ENCODE measurements at regions not wholly inside any gene's neighbourhood (a gene's known extent, or its start where the extent isn't known, plus 50 kb on each side); places are given as distances from the start of the nearest gene placed in this dataset.

GRCh38 chr4:4697584-4697983, 155.7 kb upstream of the STX18 start:
- DNase-seq (ENCODE audit: insufficient read length, low spot score) (no peak), FAIRE-seq (no peak)
- TF ChIP-seq CTCF (IDR thresholded peaks at IDR 0.05; ENCODE audit: insufficient read depth, missing control alignments): no peak

- TF ChIP-seq CTCF (IDR thresholded peaks at IDR 0.05; ENCODE audit: insufficient read depth, missing control alignments): no peak
- FAIRE-seq (peak; percentile 29), DNase-seq (ENCODE audit: insufficient read length, low spot score) (peak; percentile 56)
These were observed 154.7 kb upstream of the STX18 start for GRCh38 chr4:4696530-4696929.

- FAIRE-seq: no peak
These were observed 153.6 kb upstream of the STX18 start for GRCh38 chr4:4695497-4695896.

GRCh38 chr4:4694827-4695226, 153.0 kb upstream of the STX18 start:
- TF ChIP-seq CTCF (IDR thresholded peaks at IDR 0.05; ENCODE audit: insufficient read depth, missing control alignments): no peak
- no peak for DNase-seq (ENCODE audit: insufficient read length, low spot score)
- FAIRE-seq: no peak

More at GRCh38 chr4:4695497-4695896, 153.6 kb upstream of the STX18 start:
- DNase-seq (ENCODE audit: insufficient read length, low spot score): no peak
- TF ChIP-seq CTCF (IDR thresholded peaks at IDR 0.05; ENCODE audit: insufficient read depth, missing control alignments): no peak

GRCh38 chr4:4694296-4694772, 152.5 kb upstream of the STX18 start:
- no peak for TF ChIP-seq CTCF (IDR thresholded peaks at IDR 0.05; ENCODE audit: insufficient read depth, missing control alignments)
- DNase-seq (ENCODE audit: insufficient read length, low spot score) (no peak), FAIRE-seq (no peak)

- TF ChIP-seq CTCF (IDR thresholded peaks at IDR 0.05; ENCODE audit: insufficient read depth, missing control alignments): no peak
- DNase-seq (ENCODE audit: insufficient read length, low spot score) (no peak), FAIRE-seq (no peak)
These were observed 152.0 kb upstream of the STX18 start for GRCh38 chr4:4693755-4694295.

- no peak for DNase-seq (ENCODE audit: insufficient read length, low spot score)
- FAIRE-seq: no peak
- TF ChIP-seq CTCF (IDR thresholded peaks at IDR 0.05; ENCODE audit: insufficient read depth, missing control alignments): no peak
These were observed 151.4 kb upstream of the STX18 start for GRCh38 chr4:4693258-4693657.
